HEK293 (cell line): ENCODE measurements at regions not wholly inside any gene's neighbourhood (a gene's known extent, or its start where the extent isn't known, plus 50 kb on each side); places are given as distances from the start of the nearest gene placed in this dataset.

Experiments used
- CTCF ChIA-PET: fragments of 350-600 bp; formaldehyde crosslinking; extraction: SDS; loops from one replicate; lab custom pipeline; 2021; ENCODE audit warnings: antibody characterized with exemption; lab: Yijun Ruan, JAX
- POLR2A ChIA-PET: fragments of 300-600 bp; formaldehyde crosslinking; extraction: SDS; loops from one replicate; lab custom pipeline; 2020; ENCODE audit warnings: antibody characterized with exemption, inconsistent platforms; lab: Yijun Ruan, JAX
- H3K27ac ChIP-seq: fragments of 200-500 bp; sonication (Bioruptor generic); 2 replicates; pipeline ENCODE4 v1.5.1; 2014; ENCODE audit warnings: low read depth, low read length, control low read depth, inconsistent platforms; ENCODE audit errors: extremely low read depth
- H3K36me3 ChIP-seq, 2 experiments: fragments of 200-500 bp in 1 of 2; sonication (Bioruptor generic) in 1 of 2; 1 replicate in 1 of 2; 2 replicates in 1 of 2; pipeline ENCODE4 v1.5.1; 2014 to 2017; ENCODE audit warnings: inconsistent platforms in 2 of 2, low read length in 2 of 2; ENCODE audit not compliant: control insufficient read depth in 2 of 2, insufficient read depth in 1 of 2
- H3K4me1 ChIP-seq: fragments of 200-500 bp; sonication (Bioruptor generic); 2 replicates; pipeline ENCODE4 v1.5.1; 2014; ENCODE audit warnings: mild to moderate bottlenecking, low read length, inconsistent platforms; ENCODE audit not compliant: control insufficient read depth, insufficient read depth
- H3K4me3 ChIP-seq: 2 replicates; pipeline ENCODE4 v1.5.1; 2011; ENCODE audit warnings: low read depth, mild to moderate bottlenecking, control low read depth, low read length, moderate library complexity
- H3K9me3 ChIP-seq: fragments of 200-500 bp; sonication (Bioruptor generic); 2 replicates; pipeline ENCODE4 v1.5.1; 2014; ENCODE audit warnings: low read depth, low read length, inconsistent platforms; ENCODE audit not compliant: control insufficient read depth, insufficient read depth
- EGR2 ChIP-seq: fragments of 450-650 bp; formaldehyde crosslinking; IDR thresholded peaks from 2 replicates; pipeline ENCODE4 v1.5.1; 2016; ENCODE audit warnings: low read depth, missing biosample characterization, missing genetic modification characterization
- HOXA7 ChIP-seq: sonication (generic); formaldehyde crosslinking; IDR thresholded peaks from 2 replicates; pipeline ENCODE4 v1.8.1; 2022; ENCODE audit warnings: missing genetic modification reagents, borderline replicate concordance
- HOXD13 ChIP-seq: sonication (generic); formaldehyde crosslinking; IDR thresholded peaks from 2 replicates; pipeline ENCODE4 v1.8.0; 2022; ENCODE audit warnings: missing genetic modification reagents, borderline replicate concordance
- MYNN ChIP-seq: fragments of 450-650 bp; formaldehyde crosslinking; IDR thresholded peaks from 2 replicates; pipeline ENCODE4 v1.5.1; 2016; ENCODE audit warnings: missing biosample characterization, missing genetic modification characterization, borderline replicate concordance
- MZF1 ChIP-seq: fragments of 450-650 bp; formaldehyde crosslinking; IDR thresholded peaks from 2 replicates; pipeline ENCODE4 v1.5.1; 2017; ENCODE audit warnings: missing biosample characterization, missing genetic modification characterization, borderline replicate concordance
- OVOL3 ChIP-seq: fragments of 450-650 bp; formaldehyde crosslinking; IDR thresholded peaks from 2 replicates; pipeline ENCODE4 v1.5.1; 2016; ENCODE audit warnings: missing biosample characterization, missing genetic modification characterization
- PRDM10 ChIP-seq: fragments of 450-650 bp; formaldehyde crosslinking; IDR thresholded peaks from 2 replicates; pipeline ENCODE4 v1.5.1; 2016; ENCODE audit warnings: missing biosample characterization, missing genetic modification characterization
- TCF7L2 ChIP-seq: IDR thresholded peaks from 2 replicates; pipeline ENCODE4 v1.6.1; 2011; ENCODE audit warnings: low read depth, mild to moderate bottlenecking, inconsistent platforms, low read length, moderate library complexity, borderline replicate concordance
- ZFHX2 ChIP-seq: fragments of 450-650 bp; formaldehyde crosslinking; conservative IDR thresholded peaks from 2 replicates; pipeline ENCODE4 v1.5.1; 2016; ENCODE audit warnings: missing biosample characterization, missing genetic modification characterization
- ZNF223 ChIP-seq: fragments of 450-650 bp; formaldehyde crosslinking; IDR thresholded peaks from 2 replicates; pipeline ENCODE4 v1.5.1; 2016; ENCODE audit warnings: missing biosample characterization, missing genetic modification characterization
- ZNF280C ChIP-seq: fragments of 450-650 bp; formaldehyde crosslinking; IDR thresholded peaks from 2 replicates; pipeline ENCODE4 v1.5.1; 2016; ENCODE audit warnings: missing biosample characterization, missing genetic modification characterization
- ZNF366 ChIP-seq: fragments of 450-650 bp; formaldehyde crosslinking; conservative IDR thresholded peaks from 2 replicates; pipeline ENCODE4 v1.5.1; 2016; ENCODE audit warnings: missing biosample characterization, missing genetic modification characterization
- ZNF37A ChIP-seq: fragments of 450-650 bp; IDR thresholded peaks from 2 replicates; pipeline ENCODE4 v1.5.1; 2018; ENCODE audit warnings: missing biosample characterization, missing genetic modification characterization
- ZNF473 ChIP-seq: fragments of 450-650 bp; formaldehyde crosslinking; IDR thresholded peaks from 2 replicates; pipeline ENCODE4 v1.5.1; 2017; ENCODE audit warnings: missing biosample characterization, missing genetic modification characterization
- ZNF518A ChIP-seq: fragments of 450-650 bp; formaldehyde crosslinking; conservative IDR thresholded peaks from 2 replicates; pipeline ENCODE4 v1.5.1; 2016; ENCODE audit warnings: low read depth, missing biosample characterization, missing genetic modification characterization
- ZNF530 ChIP-seq: fragments of 450-650 bp; formaldehyde crosslinking; IDR thresholded peaks from 2 replicates; pipeline ENCODE4 v1.5.1; 2016; ENCODE audit warnings: low read depth, missing biosample characterization, missing genetic modification characterization
- ZNF549 ChIP-seq: fragments of 450-650 bp; IDR thresholded peaks from 2 replicates; pipeline ENCODE4 v1.5.1; 2018; ENCODE audit warnings: missing biosample characterization, missing genetic modification characterization, mild to moderate bottlenecking, inconsistent platforms, moderate library complexity
- ZNF645 ChIP-seq: fragments of 450-650 bp; formaldehyde crosslinking; IDR thresholded peaks from 2 replicates; pipeline ENCODE4; 2016; ENCODE audit warnings: missing biosample characterization, missing genetic modification characterization
- ZNF654 ChIP-seq: fragments of 450-650 bp; formaldehyde crosslinking; IDR thresholded peaks from 2 replicates; pipeline ENCODE4 v1.5.1; 2016; ENCODE audit warnings: low read depth, missing biosample characterization, missing genetic modification characterization
- TF ChIP-seq, protein P1 (sequence below): fragments of 450-650 bp; formaldehyde crosslinking; IDR thresholded peaks from 2 replicates; pipeline ENCODE4 v1.5.1; 2016; ENCODE audit warnings: missing biosample characterization, missing genetic modification characterization
- TF ChIP-seq, protein P2 (sequence below): sonication (generic); formaldehyde crosslinking; IDR thresholded peaks from 2 replicates; pipeline ENCODE4 v1.8.1; 2022; ENCODE audit warnings: mild to moderate bottlenecking, moderate library complexity, missing genetic modification reagents

DNA sequence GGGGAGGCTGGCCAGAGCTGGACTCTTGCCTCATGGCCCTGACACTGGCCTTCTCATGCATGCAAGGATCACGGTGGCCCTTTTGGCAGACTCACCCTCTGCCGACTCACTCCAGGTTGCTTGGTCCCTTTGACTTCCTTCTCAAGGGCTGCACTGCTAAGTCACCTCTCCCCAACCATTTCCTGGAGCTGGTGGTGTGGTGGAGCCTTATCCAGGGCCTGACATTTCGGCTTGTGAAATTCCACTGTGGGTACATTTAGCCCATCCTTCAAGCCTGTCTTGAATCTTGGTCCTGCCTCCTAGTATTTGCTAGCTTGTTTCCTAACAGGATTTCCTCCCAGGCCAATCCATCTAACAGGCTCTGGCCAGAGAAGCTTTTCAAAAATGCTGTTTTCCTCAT lies 52.6 kb upstream of the JUN start:
- no peaks in the 10 kb centered on the region for H3K36me3 ChIP-seq
- ChIA-PET POLR2A (no interaction called here), CTCF (interaction anchor here (0.7 kb wide), 2 partner anchors 80 to 962 kb away, joined by 3 read pairs; no protein-coding TSS in a partner anchor)
- H3K4me3 ChIP-seq = no peak overlapping the region
- no peak overlapping the region for H3K27ac ChIP-seq
- no peaks in the 10 kb centered on the region for H3K4me1 ChIP-seq
- no peaks in the 10 kb centered on the region for H3K9me3 ChIP-seq
- TF ChIP-seq ZNF654 (tag by site-specific recombination) = no peak
- TF ChIP-seq, protein P1, sequence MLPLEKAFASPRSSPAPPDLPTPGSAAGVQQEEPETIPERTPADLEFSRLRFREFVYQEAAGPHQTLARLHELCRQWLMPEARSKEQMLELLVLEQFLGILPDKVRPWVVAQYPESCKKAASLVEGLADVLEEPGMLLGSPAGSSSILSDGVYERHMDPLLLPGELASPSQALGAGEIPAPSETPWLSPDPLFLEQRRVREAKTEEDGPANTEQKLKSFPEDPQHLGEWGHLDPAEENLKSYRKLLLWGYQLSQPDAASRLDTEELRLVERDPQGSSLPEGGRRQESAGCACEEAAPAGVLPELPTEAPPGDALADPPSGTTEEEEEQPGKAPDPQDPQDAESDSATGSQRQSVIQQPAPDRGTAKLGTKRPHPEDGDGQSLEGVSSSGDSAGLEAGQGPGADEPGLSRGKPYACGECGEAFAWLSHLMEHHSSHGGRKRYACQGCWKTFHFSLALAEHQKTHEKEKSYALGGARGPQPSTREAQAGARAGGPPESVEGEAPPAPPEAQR (tag by site-specific recombination) = no peak
- TF ChIP-seq PRDM10 (tag by site-specific recombination) = no peak
- no peak for TF ChIP-seq MZF1 (tag by site-specific recombination)
- TF ChIP-seq ZNF549 (tag by site-specific recombination) = no peak
- TF ChIP-seq ZNF645 (tag by site-specific recombination) = no peak
- no peak for TF ChIP-seq ZFHX2 (tag by site-specific recombination)
- TF ChIP-seq, protein P2, sequence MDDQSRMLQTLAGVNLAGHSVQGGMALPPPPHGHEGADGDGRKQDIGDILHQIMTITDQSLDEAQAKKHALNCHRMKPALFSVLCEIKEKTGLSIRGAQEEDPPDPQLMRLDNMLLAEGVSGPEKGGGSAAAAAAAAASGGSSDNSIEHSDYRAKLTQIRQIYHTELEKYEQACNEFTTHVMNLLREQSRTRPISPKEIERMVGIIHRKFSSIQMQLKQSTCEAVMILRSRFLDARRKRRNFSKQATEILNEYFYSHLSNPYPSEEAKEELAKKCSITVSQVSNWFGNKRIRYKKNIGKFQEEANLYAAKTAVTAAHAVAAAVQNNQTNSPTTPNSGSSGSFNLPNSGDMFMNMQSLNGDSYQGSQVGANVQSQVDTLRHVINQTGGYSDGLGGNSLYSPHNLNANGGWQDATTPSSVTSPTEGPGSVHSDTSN (CRISPR knock-in tag) = no peak
- TF ChIP-seq ZNF37A (tag by site-specific recombination) = no peak
- TF ChIP-seq HOXD13 (CRISPR knock-in tag) = no peak
- no peak for TF ChIP-seq ZNF473 (tag by site-specific recombination)
- TF ChIP-seq HOXA7 (CRISPR knock-in tag) = no peak
- no peak for TF ChIP-seq OVOL3 (tag by site-specific recombination)
- no peak for TF ChIP-seq MYNN (tag by site-specific recombination)
- no peak for TF ChIP-seq ZNF223 (tag by site-specific recombination)
- no peak for TF ChIP-seq EGR2 (tag by site-specific recombination)

- CTCF ChIA-PET = no interaction called here
- TF ChIP-seq ZNF530 (tag by site-specific recombination) = no peak
- TF ChIP-seq ZNF518A (tag by site-specific recombination) = no peak
- no peak for TF ChIP-seq ZNF366
- no peak for TF ChIP-seq ZNF280C (tag by site-specific recombination)
- no peak for TF ChIP-seq TCF7L2
These were observed 54.0 kb upstream of the JUN start for GRCh38 chr1:58837886-58838285.

More at GRCh38 chr1:58837886-58838285, 54.0 kb upstream of the JUN start:
- Histone ChIP-seq H3K27ac (no peak overlapping the region), H3K9me3 (no peaks in the 10 kb centered on the region), H3K36me3 (no peaks in the 10 kb centered on the region), H3K4me3 (no peak overlapping the region), H3K4me1 (no peaks in the 10 kb centered on the region)
- POLR2A ChIA-PET = interaction anchor here (1.7 kb wide), 1 partner anchor 11 kb away, joined by 4 read pairs; no protein-coding TSS in a partner anchor
